ENCODE measurements at regions not wholly inside any gene's neighbourhood (a gene's known extent, or its start where the extent isn't known, plus 50 kb on each side); places are given as distances from the start of the nearest gene placed in this dataset.

DNA sequence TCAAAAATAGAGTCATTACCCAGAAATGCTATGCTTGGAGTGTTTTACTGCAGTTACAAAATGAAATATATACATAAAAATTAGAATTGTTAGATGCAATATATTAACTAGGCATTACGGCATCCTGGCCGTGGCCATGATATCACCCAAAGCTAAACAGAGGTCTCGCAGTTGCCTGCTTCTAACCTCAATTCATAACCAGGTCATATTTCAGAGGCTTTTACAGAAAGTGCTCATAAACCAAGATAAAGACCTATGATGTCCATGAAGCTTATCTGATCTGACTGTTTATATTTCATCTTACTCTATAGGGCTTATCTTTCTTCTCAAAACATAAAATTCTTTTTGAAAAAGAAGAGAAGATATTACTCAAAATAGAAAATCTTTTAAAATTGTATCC lies 664.5 kb upstream of the SALL1 start:
- TF ChIP-seq SP4 (CRISPR knock-in tag; IDR thresholded peaks at IDR 0.05) = no peak
- no peak for TF ChIP-seq ZNF225 (CRISPR knock-in tag; IDR thresholded peaks at IDR 0.05)
- no peak for TF ChIP-seq DR1 (CRISPR knock-in tag; IDR thresholded peaks at IDR 0.05)
- TF ChIP-seq, protein P1, sequence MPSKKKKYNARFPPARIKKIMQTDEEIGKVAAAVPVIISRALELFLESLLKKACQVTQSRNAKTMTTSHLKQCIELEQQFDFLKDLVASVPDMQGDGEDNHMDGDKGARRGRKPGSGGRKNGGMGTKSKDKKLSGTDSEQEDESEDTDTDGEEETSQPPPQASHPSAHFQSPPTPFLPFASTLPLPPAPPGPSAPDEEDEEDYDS (CRISPR knock-in tag; IDR thresholded peaks at IDR 0.05) = no peak
- no peak for TF ChIP-seq ZNF644 (CRISPR knock-in tag; IDR thresholded peaks at IDR 0.05; ENCODE audit: low read depth)
- TF ChIP-seq KLF16 (CRISPR knock-in tag; IDR thresholded peaks at IDR 0.05) = no peak
- no peak for TF ChIP-seq JUN (CRISPR knock-in tag; IDR thresholded peaks at IDR 0.05)
- TF ChIP-seq REL (CRISPR knock-in tag; conservative IDR thresholded peaks at IDR 0.05) = no peak
- no peak for TF ChIP-seq NBN (conservative IDR thresholded peaks at IDR 0.05)
- TF ChIP-seq AGO1 (IDR thresholded peaks at IDR 0.05; ENCODE audit: low read depth, low read length, poor library complexity, severe bottlenecking) = no peak
- TF ChIP-seq TAF1 (CRISPR knock-in tag; IDR thresholded peaks at IDR 0.05) = no peak
- no peak for TF ChIP-seq ZNF382 (CRISPR knock-in tag; IDR thresholded peaks at IDR 0.05; ENCODE audit: borderline replicate concordance)
- TF ChIP-seq GATA4 (IDR thresholded peaks at IDR 0.05; ENCODE audit: borderline replicate concordance, low read depth) = no peak
- no peak for TF ChIP-seq MLLT10 (CRISPR knock-in tag; IDR thresholded peaks at IDR 0.05)
- no peak for TF ChIP-seq SATB2 (CRISPR knock-in tag; IDR thresholded peaks at IDR 0.05)
- TF ChIP-seq SUZ12 (IDR thresholded peaks at IDR 0.05; ENCODE audit: low read depth, low read length) = no peak
- no peak for TF ChIP-seq PAF1 (CRISPR knock-in tag; IDR thresholded peaks at IDR 0.05)
- no peak for TF ChIP-seq MEIS2 (CRISPR knock-in tag; IDR thresholded peaks at IDR 0.05)
- TF ChIP-seq NCOR1 (IDR thresholded peaks at IDR 0.05; ENCODE audit: borderline replicate concordance, low read length) = no peak
- TF ChIP-seq ZFP36L2 (CRISPR knock-in tag; IDR thresholded peaks at IDR 0.05) = no peak
- no TSS peak for BruUV-seq (replicated peaks)
- WGBS (ENCODE audit: low lambda C conversion rate) = 28% methylated on average over 3 of the region's 3 CpGs
- ChIA-PET CTCF (ENCODE audit: low intra/inter-chr PET ratio, low total read pairs) (interaction anchor here (1.3 kb wide), 1 partner anchor 167 kb away, joined by 4 read pairs; no protein-coding TSS in a partner anchor), POLR2A (no interaction called here)
- Histone ChIP-seq H3K9ac (ENCODE audit: insufficient read depth, low read depth, low read length) (no peak overlapping the region), H3K36me3 (replicated peaks in 1 of 2; ENCODE audit: control insufficient read depth in 1 of 2, insufficient read depth in 2 of 2, low read length in 2 of 2) (no peaks in the 10 kb centered on the region), H3K27ac (ENCODE audit: extremely low read length, insufficient read depth, low read length) (no peak overlapping the region), H3K4me2 (ENCODE audit: low read depth, low read length) (no peak overlapping the region), H3K4me3 (replicated peaks in 1 of 3; ENCODE audit: insufficient read depth in 1 of 3, low read depth in 2 of 3, low read length in 3 of 3) (no peak overlapping the region), H3K4me1 (ENCODE audit: insufficient read depth, low read length) (no peaks in the 10 kb centered on the region), H3K79me2 (ENCODE audit: insufficient read depth, low read length) (no peaks in the 10 kb centered on the region), H2AFZ (ENCODE audit: low read length) (no peak overlapping the region), H4K20me1 (ENCODE audit: insufficient read depth, low read length) (no peaks in the 10 kb centered on the region), H3K9me3 (ENCODE audit: low read length) (peaks cover 11% of the 10 kb centered on the region), H3K27me3 (ENCODE audit: control insufficient read depth in 1 of 2, insufficient read depth in 2 of 2, low read length in 2 of 2) (no peaks in the 10 kb centered on the region)
- no peak for DNase-seq (ENCODE audit: low spot score)
- no peak for FAIRE-seq
- no peak for ATAC-seq
- in situ Hi-C loops (cut with HindIII; ENCODE audit: extremely low pct_ligation_motif_present, low pct_unique_long_range_greater_than_20kb) = loop anchor here (5.0 kb wide), 1 partner anchor 167 kb away; no protein-coding TSS in a partner anchor
- intact Hi-C loops (cut with micrococcal nuclease; ENCODE audit: unreplicated experiment) = no loop called here
